Stimulated activated CD4-positive, alpha-beta T cell treated with anti-CD3 and anti-CD28 coated beads, TNF-alpha, amount 100 ng/mL, for 48 hours (primary cell): ENCODE measurements at regions not wholly inside any gene's neighbourhood (a gene's known extent, or its start where the extent isn't known, plus 50 kb on each side); places are given as distances from the start of the nearest gene placed in this dataset.
"Not testable (repeated sequence)": the region's sequence is repeated elsewhere in the genome, so short reads cannot be mapped to it uniquely, and the experiment has no call there.

Experiments
- DNase-seq, 3 donors: peaks; one replicate each; pipeline ENCODE4 v3.0.0-alpha.2; 2020; ENCODE audit warnings: low read depth in 3 of 3

DNA sequence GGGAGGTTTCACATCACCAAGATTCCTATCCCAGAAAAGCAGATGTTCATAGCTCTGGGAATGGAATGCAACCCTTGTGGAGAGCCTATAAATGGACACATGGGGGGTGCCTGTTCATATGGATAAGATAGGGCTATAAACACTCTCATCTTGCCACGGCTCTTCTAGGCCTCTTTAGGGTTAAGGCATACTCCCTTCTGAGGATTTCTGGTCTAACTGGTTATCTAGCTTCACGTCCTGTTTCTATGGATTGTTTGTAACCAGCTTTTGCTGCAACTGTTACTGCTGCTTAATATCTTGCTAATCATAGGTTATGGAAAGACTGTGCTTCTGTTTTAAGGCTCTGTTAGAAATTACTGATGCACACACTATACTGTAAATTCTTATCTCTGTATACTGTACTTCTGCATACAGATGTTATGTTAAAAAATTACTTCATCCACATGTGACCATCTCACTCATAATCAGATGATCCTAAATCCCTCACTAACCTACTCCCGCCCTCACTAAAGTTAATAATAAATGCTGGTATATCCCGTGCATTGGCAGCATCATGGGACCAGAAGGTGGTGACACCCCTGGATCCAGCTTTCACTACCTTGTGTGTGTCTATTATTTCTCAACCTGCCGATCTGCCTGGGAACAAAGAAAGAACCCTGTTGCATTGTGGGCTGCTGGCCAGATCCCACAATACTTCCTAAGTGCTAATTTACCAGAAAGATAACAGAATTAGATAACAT is 68.7 kb downstream of the PRKAB2 start:
- DNase-seq, result not testable (repeated sequence)

GRCh38 chr1:147099192-147099591 is 73.1 kb downstream of the PRKAB2 start:
- DNase-seq, result no peak

- DNase-seq, result not testable (repeated sequence)
These were observed 73.8 kb downstream of the PRKAB2 start for GRCh38 chr1:147098338-147098973.

DNA sequence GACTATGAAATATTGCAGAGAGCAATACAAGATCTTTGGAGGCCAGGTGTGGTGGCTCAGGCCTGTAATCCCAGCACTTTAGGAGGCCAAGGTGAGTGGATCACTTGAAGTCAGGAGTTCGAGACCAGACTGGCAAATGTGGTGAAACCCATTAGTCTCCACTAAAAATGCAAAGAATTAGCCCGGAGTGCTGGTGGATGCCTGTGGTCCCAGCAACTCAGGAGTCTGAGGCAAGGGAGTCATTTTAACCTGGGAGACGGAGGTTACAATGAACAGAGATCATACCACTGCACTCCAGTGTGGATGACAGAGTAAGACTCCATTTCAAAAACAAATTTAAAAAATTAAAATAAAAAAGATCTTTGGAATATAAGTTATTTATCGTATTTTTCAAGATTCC is 76.6 kb downstream of the PRKAB2 start:
- no peak for DNase-seq

DNA sequence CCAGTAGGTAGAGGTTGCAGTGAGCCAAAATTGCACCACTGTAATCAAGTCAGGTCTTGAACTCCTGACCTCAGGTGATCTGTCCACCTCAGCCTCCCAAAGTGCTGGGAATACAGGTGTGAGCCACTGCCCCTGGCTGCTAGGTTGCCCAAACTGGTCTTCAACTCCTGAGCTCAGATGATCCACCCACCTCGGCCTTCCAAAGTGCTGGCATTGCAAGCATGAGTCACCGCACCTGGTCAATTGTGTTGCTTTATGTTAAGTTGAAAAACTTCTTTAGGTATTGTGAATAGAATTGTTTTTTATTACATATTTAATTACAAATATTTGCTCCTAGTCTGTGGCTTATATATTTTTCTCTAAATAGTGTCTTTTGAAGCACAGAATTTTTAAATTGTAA is 80.5 kb downstream of the PRKAB2 start:
- DNase-seq, result no peak

GRCh38 chr1:147089457-147089856 is 82.8 kb downstream of the PRKAB2 start:
- DNase-seq, result no peak

GRCh38 chr1:147086129-147086528 is 86.1 kb downstream of the PRKAB2 start:
- no peak for DNase-seq

DNA sequence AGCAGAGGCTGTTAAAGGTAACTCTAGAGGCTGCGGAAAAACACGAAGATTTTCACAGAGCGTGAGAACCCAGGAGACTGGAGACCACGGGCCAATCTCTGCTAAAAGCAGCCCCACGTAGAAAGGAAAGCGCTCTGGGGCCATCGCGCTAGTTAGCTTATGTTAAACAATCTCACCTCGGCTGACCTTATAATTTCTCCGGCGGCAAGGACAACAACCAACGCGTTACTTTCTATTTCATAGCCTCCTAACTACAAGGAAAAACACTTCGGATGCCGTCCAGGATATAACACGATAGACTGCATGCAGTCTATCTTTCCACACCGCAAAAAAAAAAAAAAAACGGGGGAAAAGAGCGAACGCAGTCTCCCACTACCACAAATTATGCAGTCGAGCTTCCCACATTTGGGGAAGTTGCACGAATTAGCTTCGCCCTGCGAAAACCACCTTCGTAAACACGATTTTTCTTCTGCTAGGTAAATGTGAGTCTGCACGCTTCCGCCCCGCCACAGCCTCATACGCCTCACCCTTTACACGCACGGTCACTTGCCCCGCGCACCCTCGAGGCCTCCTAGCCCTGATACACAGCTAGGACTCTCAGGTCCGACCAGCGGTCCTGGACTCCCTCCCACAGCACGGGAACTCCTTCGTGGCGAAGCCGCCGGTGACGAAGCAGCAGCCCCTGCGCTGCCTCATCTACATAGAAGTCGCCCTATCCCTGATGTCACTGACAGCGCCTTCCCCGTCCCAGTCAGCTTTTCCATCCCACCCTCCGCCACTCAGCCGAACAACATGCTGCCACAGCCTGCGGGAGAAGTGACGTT is 87.8 kb downstream of the PRKAB2 start:
- peak; percentile 81 to 86 (median 85) for DNase-seq

DNA sequence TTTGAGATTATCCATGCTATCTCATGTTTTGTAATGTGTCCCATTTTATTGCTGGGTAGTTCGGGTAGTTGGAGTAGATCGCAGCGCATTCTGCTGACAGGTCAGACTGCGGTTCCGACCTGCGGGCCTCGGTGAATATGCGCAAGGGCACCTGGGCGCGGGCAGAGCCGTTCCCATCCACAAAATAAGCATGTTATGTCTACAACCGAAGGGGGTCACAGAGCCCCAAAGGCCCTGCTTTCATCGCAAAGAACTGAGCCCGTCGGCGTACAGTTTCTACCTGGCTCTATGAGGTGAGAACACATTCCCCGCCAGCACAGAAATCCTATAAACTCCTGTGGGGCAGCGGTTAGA is 88.4 kb downstream of the PRKAB2 start:
- no peak for DNase-seq

DNA sequence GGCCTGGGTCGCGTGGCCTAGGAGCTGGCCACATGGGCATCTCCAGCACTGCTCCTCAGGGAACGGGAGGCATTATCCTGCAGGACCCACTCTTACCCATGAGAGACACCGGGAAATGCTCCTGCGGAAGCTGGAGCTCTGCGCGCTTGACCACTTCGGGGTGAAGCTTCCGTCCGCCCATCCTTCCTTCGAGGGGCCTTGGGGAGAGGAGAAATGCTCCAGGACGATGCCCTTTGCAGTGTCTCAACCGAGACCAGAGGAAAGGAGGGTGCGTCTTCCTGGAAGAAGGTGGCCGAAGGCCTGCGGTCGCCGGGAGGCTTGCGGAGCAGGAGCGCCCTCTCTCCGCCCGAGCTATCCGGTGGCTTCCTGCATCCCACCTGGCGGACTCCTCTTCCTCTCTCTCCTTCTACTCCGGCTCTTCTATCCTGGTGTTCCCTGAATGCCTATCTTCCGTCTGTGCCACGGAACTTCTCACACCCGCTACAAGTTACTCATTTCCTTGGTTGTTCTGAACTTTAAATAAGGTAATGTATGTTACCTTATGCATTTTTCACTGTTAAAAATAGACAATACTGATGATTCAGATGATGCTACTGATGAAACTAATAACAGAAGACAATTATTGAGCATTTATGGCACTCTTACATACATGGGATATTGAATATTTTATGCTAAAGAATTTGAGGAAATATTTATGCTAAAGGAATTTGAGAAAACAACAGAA is 91.4 kb downstream of the PRKAB2 start:
- no peak for DNase-seq

DNA sequence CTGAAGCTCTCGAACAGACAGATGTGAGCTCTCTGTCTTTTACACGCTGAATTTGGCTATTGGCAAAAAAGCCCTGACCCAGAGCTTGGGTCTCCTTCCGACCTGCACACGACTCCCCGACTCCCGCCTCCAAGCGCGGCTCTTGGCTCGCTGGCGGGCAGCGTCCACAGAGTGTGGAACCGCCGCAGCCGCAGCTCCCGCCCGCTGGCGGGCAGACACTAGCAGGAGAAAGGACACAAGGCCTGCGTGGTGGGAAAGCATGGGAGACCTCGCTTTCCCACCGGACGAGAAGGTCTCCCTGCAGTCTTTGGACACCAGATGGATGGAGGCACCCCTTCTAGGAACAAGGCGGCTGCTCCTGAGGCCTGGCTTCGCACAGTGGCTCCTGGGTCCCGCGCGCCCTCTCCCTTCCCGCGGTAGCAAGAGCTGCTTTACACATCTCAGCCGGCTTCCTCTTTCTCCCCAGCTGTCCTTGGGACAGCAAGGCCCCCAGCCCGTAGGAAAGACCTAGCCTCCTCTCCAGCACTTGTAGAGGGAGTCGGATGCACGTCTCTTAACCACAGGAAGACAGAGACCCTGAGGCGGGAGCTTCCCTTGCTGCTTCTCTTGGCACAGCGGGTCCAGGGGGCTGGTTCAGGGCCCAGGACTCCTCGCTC is 92.1 kb downstream of the PRKAB2 start:
- no peak for DNase-seq

DNA sequence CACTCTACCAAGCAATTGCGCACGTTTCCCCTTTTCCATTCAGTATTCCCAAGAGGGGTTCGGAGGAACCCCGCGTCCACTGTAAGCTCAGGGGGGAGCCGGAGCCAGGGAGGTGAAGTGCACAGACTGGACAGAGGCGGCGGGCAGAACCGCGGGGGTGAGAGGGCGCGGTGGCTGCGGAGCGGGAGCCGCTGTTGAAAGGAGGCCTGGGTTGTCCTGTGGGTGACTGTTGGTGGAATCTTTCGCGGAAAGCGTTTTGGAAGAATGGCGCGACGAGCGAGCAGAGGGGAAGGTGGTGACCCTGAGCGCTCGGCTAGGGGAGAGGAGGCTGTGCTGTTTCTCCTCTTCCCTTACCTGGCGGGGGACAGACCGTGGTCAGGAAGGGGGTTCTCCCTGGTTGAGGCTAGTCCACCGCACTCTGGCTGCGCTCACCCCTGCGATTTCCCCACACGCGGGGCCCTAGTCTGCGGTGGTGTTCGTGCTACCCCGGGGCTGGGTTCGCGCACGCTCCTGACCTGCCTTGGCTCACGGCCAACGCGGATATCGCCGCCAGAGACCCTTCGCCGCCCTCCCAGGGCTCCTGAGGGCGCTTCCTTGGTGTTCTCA is 92.8 kb downstream of the PRKAB2 start:
- DNase-seq, result no peak

DNA sequence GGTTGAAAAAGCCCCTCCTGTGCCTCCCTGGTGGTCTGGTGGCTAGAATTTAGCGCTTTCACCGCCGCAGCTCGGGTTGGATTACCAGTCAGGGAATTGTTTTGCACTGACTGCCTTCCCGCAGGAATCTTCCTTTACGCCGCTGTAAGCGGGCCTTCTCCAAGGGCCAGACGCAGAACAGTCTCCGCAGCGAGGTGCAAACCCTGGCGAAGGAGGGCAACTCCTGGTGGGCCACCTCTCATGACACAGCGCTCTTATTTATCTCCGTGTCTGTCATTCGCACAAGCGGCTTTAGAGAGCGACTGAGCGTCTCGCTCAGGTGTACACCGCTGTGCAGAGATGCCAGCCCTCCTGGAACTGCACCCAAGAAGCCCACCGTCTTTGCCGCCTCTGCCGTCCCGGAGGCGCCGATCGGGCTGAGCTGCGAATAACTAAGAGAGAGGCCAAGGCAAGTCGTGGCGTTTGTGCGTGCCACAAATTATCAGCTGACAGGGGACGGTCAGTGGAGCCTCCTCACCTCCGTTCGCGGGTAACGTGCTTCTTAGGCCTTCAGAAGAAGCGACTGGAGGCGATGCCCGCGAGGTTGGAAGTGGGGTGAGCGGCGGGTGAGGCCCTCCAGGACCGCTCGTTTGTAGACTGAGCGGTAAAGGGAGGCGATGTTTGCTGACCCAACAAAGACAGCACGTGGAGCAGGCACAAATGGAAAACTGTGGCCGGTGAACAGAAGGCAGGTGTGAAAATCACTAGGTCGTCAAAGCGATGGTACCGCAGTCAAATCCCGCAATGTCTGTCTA is 93.5 kb downstream of the PRKAB2 start:
- DNase-seq, result no peak

DNA sequence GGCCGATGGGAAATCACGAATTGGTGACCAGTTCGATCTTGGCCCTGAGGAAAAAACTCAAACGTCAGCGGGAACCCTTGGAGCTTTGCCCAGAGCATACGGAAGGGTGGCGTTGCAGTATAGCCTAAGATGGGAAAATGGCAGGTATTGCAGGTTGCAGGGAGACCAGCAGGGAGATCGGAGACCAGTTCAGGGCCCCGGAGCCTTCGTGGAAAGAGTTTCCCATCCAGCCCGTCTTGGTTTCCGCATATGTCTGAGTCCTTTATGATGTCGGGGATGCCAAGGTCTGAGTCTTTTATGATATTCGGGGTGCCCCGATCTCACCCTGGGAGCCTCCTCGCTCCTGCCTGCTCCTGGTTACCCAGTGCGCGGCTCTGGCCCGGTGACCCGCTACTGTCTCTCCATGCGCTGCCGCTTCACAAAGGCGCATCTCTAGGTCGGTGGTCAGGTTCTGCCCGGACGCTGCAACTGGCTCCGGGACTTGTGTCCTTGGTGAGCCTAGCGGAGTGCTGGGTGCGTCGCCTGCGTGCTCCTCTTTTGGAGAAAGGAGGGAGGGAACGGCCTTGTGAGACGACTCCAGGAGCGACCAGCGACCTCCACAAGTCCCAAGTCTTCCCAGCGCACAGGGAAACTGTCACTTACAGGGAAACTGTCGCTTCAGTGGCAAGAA is 94.2 kb downstream of the PRKAB2 start:
- no peak for DNase-seq

DNA sequence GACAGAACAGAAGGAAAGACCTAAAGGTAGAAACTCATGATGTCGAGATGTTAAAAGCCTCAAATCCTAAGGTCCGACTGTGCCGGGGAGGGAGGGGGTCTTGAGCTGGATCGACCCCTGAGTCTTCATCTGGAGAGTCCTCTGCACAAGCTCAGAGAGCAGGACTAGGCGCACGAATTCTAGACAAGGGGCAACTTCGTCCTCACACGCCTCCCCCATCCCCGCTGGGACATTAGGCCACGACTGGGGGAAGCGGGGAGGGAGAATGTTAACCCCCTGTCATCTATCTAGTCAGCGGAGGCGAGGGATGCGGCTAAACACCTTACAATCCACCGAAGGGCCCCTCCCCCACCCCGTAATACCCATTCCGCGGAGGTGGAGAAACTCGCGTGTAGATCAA is 94.7 kb downstream of the PRKAB2 start:
- no peak for DNase-seq

- DNase-seq, result no peak
These were observed 95.2 kb downstream of the PRKAB2 start for GRCh38 chr1:147077081-147077480.

GRCh38 chr1:147076442-147076841 is 95.8 kb downstream of the PRKAB2 start:
- no peak for DNase-seq

DNA sequence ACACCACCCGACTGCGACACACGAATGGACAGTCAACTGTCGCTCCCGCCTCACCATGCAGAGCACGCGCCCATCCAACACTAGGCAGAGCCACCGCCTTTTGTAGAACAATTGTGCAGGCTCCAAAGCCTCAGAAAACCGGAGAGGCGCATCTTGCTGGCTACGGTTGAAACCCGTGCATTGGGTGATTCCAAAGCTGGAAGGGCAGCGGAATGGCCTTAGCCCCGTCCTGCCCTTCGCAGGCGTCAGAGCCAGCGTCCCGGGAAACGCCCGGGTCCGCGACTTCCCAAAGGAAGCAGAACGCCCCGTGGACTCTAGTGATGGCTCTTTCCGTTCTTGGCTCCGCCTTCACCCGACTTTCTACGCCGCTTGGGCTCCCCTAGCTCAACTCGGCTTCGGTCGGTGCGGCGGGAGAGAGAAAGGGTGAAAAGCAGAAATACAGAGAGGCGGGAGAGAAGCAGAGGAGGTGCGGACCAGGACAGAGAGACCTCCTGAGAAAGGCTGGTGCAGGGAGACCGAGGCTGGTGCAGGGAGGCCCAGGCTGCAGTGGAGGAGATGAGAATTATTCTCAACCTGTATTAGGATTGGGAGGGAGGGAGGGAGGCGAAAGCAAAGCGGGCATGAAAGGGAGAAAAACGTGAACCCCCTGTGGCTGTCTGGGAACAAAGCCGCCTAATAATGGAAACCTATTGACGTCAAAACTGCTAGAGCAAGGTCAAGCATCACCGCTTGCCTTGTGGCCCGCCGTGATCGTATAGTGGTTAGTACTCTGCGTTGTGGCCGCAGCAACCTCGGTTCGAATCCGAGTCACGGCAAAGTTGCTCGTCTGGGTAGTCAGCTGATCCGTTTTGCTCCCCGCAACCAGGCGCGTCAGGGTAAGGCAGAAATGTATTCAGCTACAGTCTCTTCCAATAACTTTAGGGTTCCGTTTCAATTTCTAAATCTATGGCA is 99.5 kb downstream of the PRKAB2 start:
- no peak for DNase-seq

DNA sequence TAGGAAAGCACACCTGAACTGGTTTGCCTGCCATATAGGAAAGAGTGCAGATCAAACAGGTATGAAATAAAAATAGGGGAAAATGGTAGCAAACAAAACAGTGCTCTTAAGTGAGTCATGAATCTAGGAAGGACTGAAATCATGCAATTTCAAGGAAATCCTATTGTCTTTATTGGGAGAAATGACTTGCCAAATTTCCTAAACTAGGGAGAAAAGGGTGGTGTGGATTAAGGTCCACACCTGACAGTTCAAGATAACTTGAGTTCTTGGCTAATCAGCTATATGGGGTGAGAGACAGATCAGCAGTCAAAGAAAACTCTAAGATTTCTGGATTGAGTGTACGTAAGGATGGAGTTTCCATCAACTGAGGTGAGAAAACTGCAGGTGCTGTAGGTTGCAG is 101.1 kb downstream of the PRKAB2 start:
- DNase-seq, result no peak
